Osteoblast (primary cell): ENCODE measurements at regions not wholly inside any gene's neighbourhood (a gene's known extent, or its start where the extent isn't known, plus 50 kb on each side); places are given as distances from the start of the nearest gene placed in this dataset.

Source experiments
- DNase-seq: peaks from one replicate; pipeline ENCODE4 v3.0.0; 2011; ENCODE audit warnings: low spot score, mixed read lengths; ENCODE audit not compliant: insufficient read length; ENCODE audit errors: missing footprints
- H2AFZ ChIP-seq: 2 replicates; pipeline ENCODE4 v1.6.0; 2011; ENCODE audit warnings: mild to moderate bottlenecking, low read length
- H3K27ac ChIP-seq: 2 replicates; pipeline ENCODE4 v1.5.1; 2011; ENCODE audit warnings: mild to moderate bottlenecking, low read depth, low read length, moderate library complexity
- H3K27me3 ChIP-seq: 2 replicates; pipeline ENCODE4 v1.6.0; 2012; ENCODE audit warnings: mild to moderate bottlenecking, control low read depth, inconsistent platforms, low read length, moderate library complexity; ENCODE audit not compliant: insufficient read depth
- H3K36me3 ChIP-seq: 2 replicates; pipeline ENCODE4 v1.5.1; 2011; ENCODE audit warnings: mild to moderate bottlenecking, low read length, control low read depth, moderate library complexity; ENCODE audit not compliant: insufficient read depth
- H3K4me1 ChIP-seq: 2 replicates; pipeline ENCODE4 v1.5.1; 2011; ENCODE audit warnings: mild to moderate bottlenecking, low read length, control low read depth, moderate library complexity; ENCODE audit not compliant: insufficient read depth
- H3K4me2 ChIP-seq: 2 replicates; pipeline ENCODE4 v1.6.0; 2011; ENCODE audit warnings: mild to moderate bottlenecking, low read length; ENCODE audit not compliant: insufficient read depth
- H3K4me3 ChIP-seq: fragments of 200-600 bp; sonication (generic); 3 replicates; pipeline ENCODE4 v1.5.1; 2012; ENCODE audit warnings: mild to moderate bottlenecking, low read length, inconsistent platforms; ENCODE audit not compliant: insufficient read depth
- H3K79me2 ChIP-seq: 2 replicates; pipeline ENCODE4 v1.6.0; 2012; ENCODE audit warnings: mild to moderate bottlenecking, low read length, control low read depth, inconsistent platforms; ENCODE audit not compliant: insufficient read depth
- H3K9me3 ChIP-seq: 2 replicates; pipeline ENCODE4 v1.5.1; 2011; ENCODE audit warnings: low read depth, low read length, control low read depth
- H4K20me1 ChIP-seq: 2 replicates; pipeline ENCODE4 v1.6.0; 2012; ENCODE audit warnings: mild to moderate bottlenecking, low read length, control low read depth; ENCODE audit not compliant: insufficient read depth
- TF ChIP-seq, protein P1 (sequence below): IDR thresholded peaks from 2 replicates; pipeline ENCODE4 v1.5.1; 2011; ENCODE audit warnings: mild to moderate bottlenecking, low read depth, low read length, moderate library complexity; ENCODE audit errors: extremely low read depth

DNA sequence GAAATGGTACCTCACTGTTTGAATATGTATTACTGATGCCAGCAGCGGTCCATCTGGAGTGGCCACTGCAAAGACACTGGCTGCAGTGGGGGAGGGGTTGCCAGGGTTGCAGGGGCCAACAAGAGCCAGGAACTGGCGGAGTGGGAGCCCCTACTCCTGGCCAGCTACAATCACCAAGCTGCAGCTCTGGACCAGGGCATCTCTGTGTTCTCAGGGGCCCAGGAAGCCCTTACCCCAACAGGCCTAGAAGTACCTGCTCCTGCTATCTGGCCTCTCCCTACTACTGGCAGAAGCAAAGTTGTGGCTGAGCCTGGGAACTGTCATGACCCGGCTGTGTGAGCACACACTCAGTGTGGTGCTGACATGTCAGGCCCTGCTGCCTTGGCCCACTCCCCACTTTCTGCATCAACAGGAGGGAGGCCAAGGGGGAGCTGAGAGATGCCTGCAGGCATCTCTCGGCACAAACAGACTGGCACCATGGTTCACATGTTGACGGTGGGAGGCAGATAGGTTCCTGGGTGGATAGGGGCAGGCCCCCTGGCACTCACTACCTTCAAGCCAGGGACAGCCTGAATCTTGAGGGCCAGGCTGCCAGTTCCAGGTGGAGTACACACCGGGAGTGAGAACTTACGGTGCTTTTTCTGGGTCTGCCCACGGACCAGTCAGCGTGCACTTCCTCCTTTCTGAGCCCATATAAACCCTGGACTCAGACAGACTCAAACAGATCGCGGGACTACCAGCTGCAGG lies 1188.0 kb downstream of the GRIK2 start:
- no peaks in the 10 kb centered on the region for H3K36me3 ChIP-seq
- H3K4me3 ChIP-seq = no peak overlapping the region
- H3K27ac ChIP-seq = no peak overlapping the region
- TF ChIP-seq, protein P1, sequence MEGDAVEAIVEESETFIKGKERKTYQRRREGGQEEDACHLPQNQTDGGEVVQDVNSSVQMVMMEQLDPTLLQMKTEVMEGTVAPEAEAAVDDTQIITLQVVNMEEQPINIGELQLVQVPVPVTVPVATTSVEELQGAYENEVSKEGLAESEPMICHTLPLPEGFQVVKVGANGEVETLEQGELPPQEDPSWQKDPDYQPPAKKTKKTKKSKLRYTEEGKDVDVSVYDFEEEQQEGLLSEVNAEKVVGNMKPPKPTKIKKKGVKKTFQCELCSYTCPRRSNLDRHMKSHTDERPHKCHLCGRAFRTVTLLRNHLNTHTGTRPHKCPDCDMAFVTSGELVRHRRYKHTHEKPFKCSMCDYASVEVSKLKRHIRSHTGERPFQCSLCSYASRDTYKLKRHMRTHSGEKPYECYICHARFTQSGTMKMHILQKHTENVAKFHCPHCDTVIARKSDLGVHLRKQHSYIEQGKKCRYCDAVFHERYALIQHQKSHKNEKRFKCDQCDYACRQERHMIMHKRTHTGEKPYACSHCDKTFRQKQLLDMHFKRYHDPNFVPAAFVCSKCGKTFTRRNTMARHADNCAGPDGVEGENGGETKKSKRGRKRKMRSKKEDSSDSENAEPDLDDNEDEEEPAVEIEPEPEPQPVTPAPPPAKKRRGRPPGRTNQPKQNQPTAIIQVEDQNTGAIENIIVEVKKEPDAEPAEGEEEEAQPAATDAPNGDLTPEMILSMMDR = no peak
- DNase-seq = no peak
- no peak overlapping the region for H3K4me2 ChIP-seq
- H3K4me1 ChIP-seq = no peaks in the 10 kb centered on the region
- no peaks in the 10 kb centered on the region for H4K20me1 ChIP-seq
- H3K9me3 ChIP-seq = no peaks in the 10 kb centered on the region
- no peaks in the 10 kb centered on the region for H3K79me2 ChIP-seq
- H2AFZ ChIP-seq = no peak overlapping the region
- no peaks in the 10 kb centered on the region for H3K27me3 ChIP-seq

DNA sequence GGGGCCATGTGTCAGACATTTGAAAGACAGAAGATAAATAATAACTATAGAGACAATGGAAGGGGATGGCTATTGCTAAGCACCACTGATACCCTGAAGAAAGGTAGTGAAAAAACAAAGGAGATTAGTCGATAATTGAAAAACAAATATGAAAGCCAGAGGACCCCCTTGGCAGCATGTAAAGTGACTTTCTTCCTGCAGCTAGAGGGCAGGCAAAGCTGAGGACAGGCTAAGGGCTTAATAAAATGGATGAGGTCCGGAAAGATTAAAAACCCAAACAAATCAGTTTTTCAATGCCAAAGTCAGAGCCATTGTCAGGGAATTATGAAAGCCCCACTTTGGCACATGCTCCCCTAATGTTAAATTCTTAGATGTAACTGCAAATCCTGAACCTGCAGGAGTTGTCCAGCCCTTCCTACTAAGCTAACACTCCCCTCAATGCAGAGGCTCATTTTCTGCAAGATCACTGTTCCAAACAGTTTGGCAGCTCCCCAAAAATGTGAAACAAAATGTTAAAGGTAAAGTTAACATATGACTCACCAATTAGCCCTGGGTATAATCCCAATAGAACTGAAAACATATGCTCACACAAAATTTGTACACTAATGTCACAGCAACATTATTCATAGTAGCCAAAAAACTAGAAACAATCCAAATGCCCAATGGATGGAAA lies 1177.9 kb downstream of the GRIK2 start:
- Histone ChIP-seq H3K9me3 (no peaks in the 10 kb centered on the region), H3K27ac (no peak overlapping the region), H3K36me3 (no peaks in the 10 kb centered on the region), H3K79me2 (no peaks in the 10 kb centered on the region), H3K4me3 (no peak overlapping the region), H2AFZ (no peak overlapping the region), H3K27me3 (no peaks in the 10 kb centered on the region), H4K20me1 (no peaks in the 10 kb centered on the region), H3K4me2 (no peak overlapping the region), H3K4me1 (no peaks in the 10 kb centered on the region)
- TF ChIP-seq, protein P1 = no peak
- DNase-seq = no peak

- H3K27me3 ChIP-seq = no peaks in the 10 kb centered on the region
- DNase-seq = no peak
- no peak overlapping the region for H3K4me2 ChIP-seq
Measured at GRCh38 chr6:102562713-102563112, 1169.2 kb downstream of the GRIK2 start.

GRCh38 chr6:102553214-102553613 lies 1159.7 kb downstream of the GRIK2 start:
- Histone ChIP-seq H3K36me3 (no peaks in the 10 kb centered on the region), H3K4me1 (no peaks in the 10 kb centered on the region), H3K27me3 (no peaks in the 10 kb centered on the region)

More at GRCh38 chr6:102562713-102563112, 1169.2 kb downstream of the GRIK2 start:
- H4K20me1 ChIP-seq = no peaks in the 10 kb centered on the region
- H3K27ac ChIP-seq = no peak overlapping the region
- no peaks in the 10 kb centered on the region for H3K9me3 ChIP-seq
- TF ChIP-seq, protein P1 = no peak
- H2AFZ ChIP-seq = no peak overlapping the region
- no peaks in the 10 kb centered on the region for H3K36me3 ChIP-seq
- H3K4me3 ChIP-seq = no peak overlapping the region
- H3K79me2 ChIP-seq = no peaks in the 10 kb centered on the region
- no peaks in the 10 kb centered on the region for H3K4me1 ChIP-seq

More at GRCh38 chr6:102553214-102553613, 1159.7 kb downstream of the GRIK2 start:
- Histone ChIP-seq H4K20me1 (no peaks in the 10 kb centered on the region), H3K4me3 (no peak overlapping the region), H3K4me2 (no peak overlapping the region), H3K79me2 (no peaks in the 10 kb centered on the region), H3K9me3 (no peaks in the 10 kb centered on the region), H3K27ac (no peak overlapping the region), H2AFZ (no peak overlapping the region)
- DNase-seq = no peak
- TF ChIP-seq, protein P1 = no peak
